Kidney (tissue), 13 donors: ENCODE measurements at regions not wholly inside any gene's neighbourhood (a gene's known extent, or its start where the extent isn't known, plus 50 kb on each side); places are given as distances from the start of the nearest gene placed in this dataset.

Source experiments
- DNase-seq, 5 donors: peaks; one replicate each; pipeline ENCODE4 v3.0.0-alpha.2; 2013 to 2020
- FAIRE-seq: peaks from 2 replicates; lab custom pipeline; 2012; peaks lifted over from hg19 to GRCh38; lab: Jason Lieb, UNC
- H3K27ac ChIP-seq, 2 donors: one replicate each; pipeline ENCODE4 v1.7.0; 2013; ENCODE audit warnings: low read depth in 2 of 2, low read length in 2 of 2, inconsistent platforms in 1 of 2
- H3K27me3 ChIP-seq: one replicate; pipeline ENCODE4 v1.7.1; 2013; ENCODE audit warnings: low read length, inconsistent platforms; ENCODE audit not compliant: control insufficient read depth, insufficient read depth
- H3K36me3 ChIP-seq, 3 donors: one replicate each; pipeline versions ENCODE4 v1.7.0 to v1.7.1; 2013; ENCODE audit warnings: low read length in 3 of 3, control low read depth in 1 of 3, inconsistent platforms in 1 of 3; ENCODE audit not compliant: insufficient read depth in 3 of 3, control insufficient read depth in 2 of 3
- H3K4me1 ChIP-seq, 3 donors: one replicate each; pipeline versions ENCODE4 v1.7.0 to v1.7.1; 2013; ENCODE audit warnings: low read length in 3 of 3, inconsistent platforms in 1 of 3, low read depth in 1 of 3; ENCODE audit not compliant: control insufficient read depth in 2 of 3, insufficient read depth in 2 of 3
- H3K4me3 ChIP-seq, 3 donors: one replicate each; pipeline versions ENCODE4 v1.7.0 to v1.8.1; 2013; ENCODE audit warnings: low read length in 3 of 3, control low read depth in 1 of 3, inconsistent platforms in 1 of 3
- H3K9ac ChIP-seq, 3 donors: one replicate each; pipeline versions ENCODE4 v1.7.0 to v1.7.1; 2013; ENCODE audit warnings: low read length in 3 of 3, control low read depth in 1 of 3, inconsistent platforms in 1 of 3
- H3K9me3 ChIP-seq, 3 donors: one replicate each; pipeline versions ENCODE4 v1.7.0 to v1.7.1; 2013; ENCODE audit warnings: low read length in 3 of 3, control low read depth in 1 of 3, inconsistent platforms in 1 of 3; ENCODE audit not compliant: control insufficient read depth in 2 of 3, insufficient read depth in 1 of 3
- CTCF ChIP-seq: IDR thresholded peaks from 3 replicates; pipeline ENCODE4 v1.5.1; 2012; ENCODE audit warnings: mild to moderate bottlenecking, moderate library complexity, borderline replicate concordance; ENCODE audit not compliant: insufficient read depth; ENCODE audit errors: extremely low read depth
- intact Hi-C: fragments of 100-400 bp; cut with DNase I; formaldehyde crosslinking; loops from one replicate; pipeline ENCODE4 v1.11.1; 2022
- donor health status: control.
- donor health status: control.
- donor health status: control.
- donor health status: control.
- donor health status: control.
- donor health status: DM: yes; HTN: yes; CAD: no.
- donor health status: Normal renal cell carcinoma (clear cell type).

DNA sequence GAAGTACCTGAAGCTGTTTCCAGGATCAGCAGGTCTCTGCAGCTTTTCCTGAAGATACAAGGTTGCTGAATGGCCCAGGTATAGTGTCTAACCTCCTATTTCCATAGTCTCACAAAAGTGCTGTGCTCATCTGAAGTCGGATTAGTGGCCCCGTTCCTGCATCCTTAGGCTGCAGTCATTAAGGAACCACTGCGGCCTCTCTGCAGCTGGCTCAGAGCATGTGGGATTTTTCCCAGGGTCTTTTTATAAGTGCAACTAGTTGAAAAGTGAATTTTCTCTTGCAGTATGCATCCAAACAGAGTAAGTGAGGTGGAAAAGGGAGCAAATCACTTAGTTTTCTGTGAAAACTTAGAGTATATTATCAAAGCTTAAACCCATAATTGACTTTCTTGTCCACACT lies 565.3 kb upstream of the NEGR1 start:
- intact Hi-C loops, result no loop called here
- Histone ChIP-seq H3K27me3 (no peaks in the 10 kb centered on the region), H3K27ac (no peak overlapping the region), H3K4me3 (no peak overlapping the region), H3K4me1 (no peaks in the 10 kb centered on the region), H3K36me3 (no peaks in the 10 kb centered on the region), H3K9me3 (no peaks in the 10 kb centered on the region), H3K9ac (no peak overlapping the region)
- no peak for TF ChIP-seq CTCF
- DNase-seq (peak in 1 of 5 donors; percentile 5), FAIRE-seq (no peak)

GRCh38 chr1:72846476-72847278 lies 564.3 kb upstream of the NEGR1 start:
- Histone ChIP-seq H3K27ac (no peak overlapping the region), H3K36me3 (no peaks in the 10 kb centered on the region), H3K4me3 (no peak overlapping the region), H3K4me1 (no peaks in the 10 kb centered on the region), H3K9ac (no peak overlapping the region), H3K27me3 (no peaks in the 10 kb centered on the region), H3K9me3 (no peaks in the 10 kb centered on the region)
- no peak for FAIRE-seq
- peak in 2 of 5 donors; percentile 12 to 65 for DNase-seq
- intact Hi-C loops, result no loop called here
- TF ChIP-seq CTCF, result no peak

DNA sequence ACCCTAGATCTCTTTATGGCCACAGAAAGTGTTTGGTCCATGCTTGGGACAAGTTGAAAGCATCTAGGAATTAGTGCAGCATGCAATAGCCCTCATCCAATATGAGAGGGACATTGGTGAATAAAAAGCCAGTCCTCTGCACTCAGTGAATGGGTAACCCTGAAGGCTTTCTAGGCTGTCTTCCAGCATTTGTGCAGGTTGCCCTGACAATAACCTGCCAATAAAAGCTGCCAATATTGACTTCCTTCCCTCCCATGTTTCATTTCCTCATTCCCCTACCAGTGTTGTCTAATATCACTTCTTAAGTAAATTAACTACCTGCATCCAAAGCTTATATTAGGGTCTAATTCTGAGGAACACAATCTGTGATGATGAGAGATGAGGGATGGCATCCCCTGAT lies 563.6 kb upstream of the NEGR1 start:
- H3K27me3 ChIP-seq, result no peaks in the 10 kb centered on the region
- DNase-seq, result no peak
- H3K4me3 ChIP-seq, result no peak overlapping the region
- no peaks in the 10 kb centered on the region for H3K4me1 ChIP-seq
- no peak overlapping the region for H3K27ac ChIP-seq
- no peaks in the 10 kb centered on the region for H3K9me3 ChIP-seq
- H3K36me3 ChIP-seq, result no peaks in the 10 kb centered on the region
- intact Hi-C loops, result no loop called here
- no peak for TF ChIP-seq CTCF
- H3K9ac ChIP-seq, result no peak overlapping the region
- no peak for FAIRE-seq
